GM10248 (cell line): ENCODE measurements at regions not wholly inside any gene's neighbourhood (a gene's known extent, or its start where the extent isn't known, plus 50 kb on each side); places are given as distances from the start of the nearest gene placed in this dataset.

Source experiments
- CTCF ChIA-PET: fragments of 300-600 bp; sonication (Branson Sonifier 250); formaldehyde crosslinking; extraction: SDS; loops from one replicate; lab custom pipeline; 2021; ENCODE audit warnings: antibody characterized with exemption; lab: Yijun Ruan, JAX
- POLR2A ChIA-PET: fragments of 350-650 bp; sonication (Branson Sonifier 250); formaldehyde crosslinking; extraction: SDS; loops from one replicate; lab custom pipeline; 2020; ENCODE audit warnings: antibody characterized with exemption; lab: Yijun Ruan, JAX
- DNase-seq: peaks from one replicate; pipeline ENCODE4 v3.0.0; 2012; ENCODE audit errors: extremely low spot score
- CTCF ChIP-seq: IDR thresholded peaks from 2 replicates; pipeline ENCODE4 v1.5.1; 2012; ENCODE audit warnings: mild to moderate bottlenecking, low read depth; ENCODE audit errors: extremely low read depth, missing control alignments, control extremely low read depth

GRCh38 chr11:41895081-41895480 lies 435.6 kb upstream of the LRRC4C start:
- TF ChIP-seq CTCF: no peak
- ChIA-PET POLR2A (no interaction called here), CTCF (no interaction called here)
- DNase-seq: no peak

- TF ChIP-seq CTCF: no peak
- CTCF ChIA-PET: no interaction called here
- no peak for DNase-seq
Observed at GRCh38 chr11:41897991-41898390, 438.5 kb upstream of the LRRC4C start.

GRCh38 chr11:41917900-41918299 lies 458.4 kb upstream of the LRRC4C start:
- POLR2A ChIA-PET: no interaction called here
- TF ChIP-seq CTCF: no peak
- CTCF ChIA-PET: no interaction called here
- no peak for DNase-seq

More at GRCh38 chr11:41897991-41898390, 438.5 kb upstream of the LRRC4C start:
- POLR2A ChIA-PET: no interaction called here

- CTCF ChIA-PET: interaction anchor here (1.3 to 1.8 kb wide), 2 partner anchors 24 to 37 kb away, joined by 3 to 6 read pairs; no protein-coding TSS in a partner anchor
Observed at GRCh38 chr11:41920374-41920773, 460.9 kb upstream of the LRRC4C start.

GRCh38 chr11:41921746-41922390 lies 462.4 kb upstream of the LRRC4C start:
- ChIA-PET CTCF (no interaction called here), POLR2A (no interaction called here)
- no peak for DNase-seq
- TF ChIP-seq CTCF: no peak

More at GRCh38 chr11:41920374-41920773, 460.9 kb upstream of the LRRC4C start:
- POLR2A ChIA-PET: no interaction called here
- DNase-seq: no peak
- no peak for TF ChIP-seq CTCF

GRCh38 chr11:41926339-41926738 lies 466.9 kb upstream of the LRRC4C start:
- POLR2A ChIA-PET: no interaction called here
- CTCF ChIA-PET: no interaction called here
- DNase-seq: no peak
- no peak for TF ChIP-seq CTCF

GRCh38 chr11:41935241-41935640 lies 475.8 kb upstream of the LRRC4C start:
- no peak for DNase-seq
- POLR2A ChIA-PET: no interaction called here
- CTCF ChIA-PET: no interaction called here
- no peak for TF ChIP-seq CTCF
